ENCODE measurements at regions not wholly inside any gene's neighbourhood (a gene's known extent, or its start where the extent isn't known, plus 50 kb on each side); places are given as distances from the start of the nearest gene placed in this dataset.
"Not testable (repeated sequence)": the region's sequence is repeated elsewhere in the genome, so short reads cannot be mapped to it uniquely, and the experiment has no call there.

- TF ChIP-seq, protein P1, sequence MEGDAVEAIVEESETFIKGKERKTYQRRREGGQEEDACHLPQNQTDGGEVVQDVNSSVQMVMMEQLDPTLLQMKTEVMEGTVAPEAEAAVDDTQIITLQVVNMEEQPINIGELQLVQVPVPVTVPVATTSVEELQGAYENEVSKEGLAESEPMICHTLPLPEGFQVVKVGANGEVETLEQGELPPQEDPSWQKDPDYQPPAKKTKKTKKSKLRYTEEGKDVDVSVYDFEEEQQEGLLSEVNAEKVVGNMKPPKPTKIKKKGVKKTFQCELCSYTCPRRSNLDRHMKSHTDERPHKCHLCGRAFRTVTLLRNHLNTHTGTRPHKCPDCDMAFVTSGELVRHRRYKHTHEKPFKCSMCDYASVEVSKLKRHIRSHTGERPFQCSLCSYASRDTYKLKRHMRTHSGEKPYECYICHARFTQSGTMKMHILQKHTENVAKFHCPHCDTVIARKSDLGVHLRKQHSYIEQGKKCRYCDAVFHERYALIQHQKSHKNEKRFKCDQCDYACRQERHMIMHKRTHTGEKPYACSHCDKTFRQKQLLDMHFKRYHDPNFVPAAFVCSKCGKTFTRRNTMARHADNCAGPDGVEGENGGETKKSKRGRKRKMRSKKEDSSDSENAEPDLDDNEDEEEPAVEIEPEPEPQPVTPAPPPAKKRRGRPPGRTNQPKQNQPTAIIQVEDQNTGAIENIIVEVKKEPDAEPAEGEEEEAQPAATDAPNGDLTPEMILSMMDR (IDR thresholded peaks at IDR 0.05; ENCODE audit: low read depth, low read length), result no peak
- no peak for DNase-seq
- no peak overlapping the region for H3K4me3 ChIP-seq (ENCODE audit: low read depth, low read length)
- H3K9me3 ChIP-seq, result no peaks in the 10 kb centered on the region
- no peaks in the 10 kb centered on the region for H3K36me3 ChIP-seq
- H3K27me3 ChIP-seq, result no peaks in the 10 kb centered on the region
- no peaks in the 10 kb centered on the region for H3K4me1 ChIP-seq
Measured at GRCh38 chr21:29434081-29434480, 135.4 kb downstream of the BACH1 start.

DNA sequence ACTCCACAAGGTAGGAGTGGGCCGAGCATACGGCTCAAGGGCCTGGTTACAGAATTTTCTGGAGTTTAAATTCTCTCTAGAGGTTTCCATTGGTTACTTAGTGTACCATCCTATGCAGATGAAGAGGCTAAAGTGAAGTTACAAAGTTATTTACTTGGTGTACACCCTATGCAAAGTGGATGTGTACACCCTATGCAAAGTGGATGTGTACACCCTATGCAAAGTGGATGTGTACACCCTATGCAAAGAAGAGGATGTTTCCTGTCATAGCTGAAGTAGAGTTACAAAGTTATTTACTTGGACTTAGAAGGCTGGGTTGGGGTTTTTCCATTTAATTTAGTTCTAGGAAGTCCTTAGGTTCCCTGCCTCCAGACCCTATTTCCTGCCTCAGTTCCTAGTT lies 136.3 kb downstream of the BACH1 start:
- not testable (repeated sequence) for H3K27me3 ChIP-seq; H3K9me3 ChIP-seq; H3K36me3 ChIP-seq; H3K4me1 ChIP-seq; H3K4me3 ChIP-seq (ENCODE audit: low read depth, low read length); DNase-seq

GRCh38 chr21:29436143-29436542 lies 137.4 kb downstream of the BACH1 start:
- TF ChIP-seq, protein P1 (IDR thresholded peaks at IDR 0.05; ENCODE audit: low read depth, low read length), result no peak
- Histone ChIP-seq H3K9me3 (no peaks in the 10 kb centered on the region), H3K36me3 (no peaks in the 10 kb centered on the region), H3K4me1 (no peaks in the 10 kb centered on the region), H3K27me3 (no peaks in the 10 kb centered on the region), H3K4me3 (ENCODE audit: low read depth, low read length) (no peak overlapping the region)
- DNase-seq, result no peak

GRCh38 chr21:29436650-29437049 lies 137.9 kb downstream of the BACH1 start:
- no peaks in the 10 kb centered on the region for H3K36me3 ChIP-seq
- TF ChIP-seq, protein P1 (IDR thresholded peaks at IDR 0.05; ENCODE audit: low read depth, low read length), result no peak
- no peak overlapping the region for H3K4me3 ChIP-seq (ENCODE audit: low read depth, low read length)
- no peaks in the 10 kb centered on the region for H3K27me3 ChIP-seq
- no peaks in the 10 kb centered on the region for H3K9me3 ChIP-seq
- no peak for DNase-seq
- H3K4me1 ChIP-seq, result no peaks in the 10 kb centered on the region

DNA sequence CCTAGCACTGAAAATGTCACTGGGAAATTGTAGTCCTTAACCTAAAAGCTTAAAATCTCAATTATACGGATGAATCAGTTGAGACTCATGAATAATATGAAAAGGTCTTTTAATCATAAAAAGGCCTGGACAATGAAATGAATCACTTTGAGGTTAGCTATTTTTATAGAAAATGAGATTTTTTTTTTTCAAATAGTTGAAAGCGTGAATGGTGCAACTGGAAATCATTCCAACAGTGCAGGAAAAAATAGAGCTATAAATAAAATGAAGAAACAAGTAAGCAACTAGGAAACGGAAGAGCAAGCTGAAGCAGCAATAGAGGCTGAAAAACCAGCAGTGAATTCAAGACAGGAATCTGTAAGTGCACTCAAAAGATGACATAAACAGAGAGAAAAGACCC lies 142.9 kb downstream of the BACH1 start:
- H3K4me3 ChIP-seq (ENCODE audit: low read depth, low read length), result no peak overlapping the region
- no peaks in the 10 kb centered on the region for H3K9me3 ChIP-seq
- H3K4me1 ChIP-seq, result no peaks in the 10 kb centered on the region
- DNase-seq, result no peak
- H3K36me3 ChIP-seq, result no peaks in the 10 kb centered on the region
- H3K27me3 ChIP-seq, result no peaks in the 10 kb centered on the region
- TF ChIP-seq, protein P1 (IDR thresholded peaks at IDR 0.05; ENCODE audit: low read depth, low read length), result no peak

DNA sequence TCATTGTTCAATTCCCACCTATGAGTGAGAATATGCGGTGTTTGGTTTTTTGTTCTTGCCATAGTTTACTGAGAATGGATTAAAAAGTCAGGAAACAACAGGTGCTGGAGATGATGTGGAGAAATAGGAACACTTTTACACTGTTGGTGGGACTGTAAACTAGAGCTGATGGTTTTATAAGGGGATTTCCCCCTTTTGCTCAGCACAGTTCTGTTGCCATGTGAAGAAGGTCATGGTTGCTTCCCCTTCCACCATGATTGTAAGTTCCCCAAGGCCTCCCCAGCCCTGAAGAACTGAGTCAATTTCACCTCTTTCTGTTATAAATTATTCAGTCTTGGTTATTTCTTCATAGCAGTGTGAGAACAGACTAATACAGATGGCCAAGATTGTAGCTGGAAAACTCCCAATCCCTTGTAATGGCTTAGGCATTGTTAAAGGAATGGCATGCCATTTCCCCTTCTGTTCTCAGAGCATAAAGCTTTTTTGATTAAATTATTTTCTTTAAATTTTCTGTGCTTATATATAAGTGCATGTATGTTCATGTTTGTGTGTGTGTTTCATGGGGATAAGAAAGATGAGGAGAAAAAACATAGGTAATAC lies 144.8 kb downstream of the BACH1 start:
- TF ChIP-seq, protein P1 (IDR thresholded peaks at IDR 0.05; ENCODE audit: low read depth, low read length), result no peak
- no peak for DNase-seq
- Histone ChIP-seq H3K4me1 (no peaks in the 10 kb centered on the region), H3K9me3 (no peaks in the 10 kb centered on the region), H3K36me3 (no peaks in the 10 kb centered on the region), H3K27me3 (no peaks in the 10 kb centered on the region), H3K4me3 (ENCODE audit: low read depth, low read length) (no peak overlapping the region)

DNA sequence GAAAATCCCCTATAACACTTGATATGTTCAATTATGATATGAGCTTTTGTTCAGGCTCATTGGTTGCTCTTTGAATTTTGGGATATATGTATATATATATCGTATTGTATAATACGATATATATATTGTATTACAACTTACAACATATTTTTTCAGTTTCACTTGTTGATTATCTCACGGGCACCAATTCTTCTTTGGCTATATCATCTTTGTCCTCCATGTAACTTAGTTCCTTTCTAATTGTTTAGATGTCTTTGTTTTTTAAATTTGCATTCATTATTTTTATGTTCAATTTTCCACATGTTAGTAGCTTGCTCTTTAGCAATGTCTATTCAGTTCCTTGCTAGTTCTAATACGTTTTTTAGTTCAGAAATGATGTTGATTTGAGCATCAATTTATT lies 150.0 kb downstream of the BACH1 start:
- TF ChIP-seq, protein P1 (IDR thresholded peaks at IDR 0.05; ENCODE audit: low read depth, low read length), result no peak
- H3K9me3 ChIP-seq, result no peaks in the 10 kb centered on the region
- no peaks in the 10 kb centered on the region for H3K4me1 ChIP-seq
- H3K27me3 ChIP-seq, result no peaks in the 10 kb centered on the region
- H3K36me3 ChIP-seq, result no peaks in the 10 kb centered on the region
- no peak for DNase-seq
- H3K4me3 ChIP-seq (ENCODE audit: low read depth, low read length), result no peak overlapping the region
